Midbrain (tissue), 1 donor: ENCODE measurements at regions not wholly inside any gene's neighbourhood (a gene's known extent, or its start where the extent isn't known, plus 50 kb on each side); places are given as distances from the start of the nearest gene placed in this dataset.
"Not testable (repeated sequence)": the region's sequence is repeated elsewhere in the genome, so short reads cannot be mapped to it uniquely, and the experiment has no call there.

ENCODE experiments used
- DNase-seq: peaks from one replicate; lab custom pipeline; 2025; lab: John Stamatoyannopoulos, UW

DNA sequence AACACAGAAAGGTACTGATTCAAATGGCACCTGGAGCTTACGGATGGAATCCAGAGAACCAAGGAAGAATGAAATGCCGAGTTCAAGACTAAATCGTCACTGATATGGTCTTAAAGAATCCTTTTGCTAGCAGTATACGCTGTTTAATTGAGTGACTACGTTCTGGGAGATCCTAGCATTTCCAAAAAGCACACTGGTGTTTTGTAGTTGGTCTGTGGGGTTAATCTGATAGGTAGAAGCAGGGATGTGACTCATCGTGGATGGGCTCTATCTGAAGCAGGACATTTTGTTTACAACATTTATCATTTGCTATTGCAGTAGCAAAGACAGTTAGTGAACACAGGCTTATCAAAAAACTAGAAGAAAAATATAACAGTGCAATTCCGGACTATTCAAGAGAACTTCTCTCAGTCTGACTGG lies 169.2 kb upstream of the HMGA2 start:
- DNase-seq, result no peak

DNA sequence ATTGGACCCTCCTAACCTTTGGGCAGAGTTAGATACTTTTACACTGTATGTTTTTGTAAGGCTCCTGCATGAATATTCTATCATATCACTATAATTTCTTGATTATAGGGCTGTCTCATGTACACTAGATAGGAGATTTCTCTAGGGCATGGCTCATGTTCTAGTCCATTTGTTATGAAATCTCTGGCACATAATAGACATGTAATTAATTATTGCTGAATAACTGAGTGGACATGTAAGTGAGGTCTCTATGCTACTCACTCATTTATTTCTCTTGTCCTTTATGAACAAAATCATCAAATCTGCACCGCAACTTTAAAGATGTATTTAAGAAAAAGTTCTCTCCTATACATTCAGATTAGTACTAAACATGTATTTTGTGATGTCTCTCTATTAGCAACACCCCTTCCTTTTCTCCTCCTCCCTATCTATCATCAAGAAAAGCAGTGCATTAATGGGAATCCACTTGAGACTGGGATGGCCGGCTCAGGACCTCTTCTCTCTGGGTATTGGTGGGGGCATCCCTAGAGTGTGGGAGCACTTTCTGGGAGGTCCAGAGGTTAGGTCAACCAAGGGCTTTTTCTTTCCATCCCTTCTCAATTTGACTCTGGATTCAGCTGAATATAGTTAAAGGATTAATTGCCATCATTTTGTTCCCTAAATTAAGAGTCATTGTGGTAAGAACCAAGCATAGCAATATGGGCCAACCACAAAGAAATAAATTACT lies 168.0 kb upstream of the HMGA2 start:
- no peak for DNase-seq

DNA sequence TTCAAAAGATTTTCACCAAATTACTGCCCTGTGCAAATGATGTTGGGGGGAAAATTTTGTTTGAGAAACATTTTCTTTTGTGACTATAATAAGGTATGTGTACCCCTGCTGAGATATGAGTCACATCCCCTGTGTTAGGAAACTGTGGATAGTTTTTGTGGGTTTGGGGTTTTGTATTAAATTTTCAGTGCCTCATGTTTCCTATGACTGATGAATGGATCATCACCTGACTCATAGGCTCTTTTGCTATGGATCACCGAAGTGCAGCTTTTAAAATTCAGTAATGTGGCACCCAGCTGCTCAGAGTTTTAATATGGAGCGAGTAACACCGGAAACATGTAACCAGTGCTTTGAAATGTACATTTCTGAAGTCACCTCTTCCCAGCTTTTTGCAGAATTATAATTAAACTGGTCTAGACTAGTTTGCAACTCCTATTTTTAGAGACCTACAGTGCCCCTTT lies 167.4 kb upstream of the HMGA2 start:
- no peak for DNase-seq

DNA sequence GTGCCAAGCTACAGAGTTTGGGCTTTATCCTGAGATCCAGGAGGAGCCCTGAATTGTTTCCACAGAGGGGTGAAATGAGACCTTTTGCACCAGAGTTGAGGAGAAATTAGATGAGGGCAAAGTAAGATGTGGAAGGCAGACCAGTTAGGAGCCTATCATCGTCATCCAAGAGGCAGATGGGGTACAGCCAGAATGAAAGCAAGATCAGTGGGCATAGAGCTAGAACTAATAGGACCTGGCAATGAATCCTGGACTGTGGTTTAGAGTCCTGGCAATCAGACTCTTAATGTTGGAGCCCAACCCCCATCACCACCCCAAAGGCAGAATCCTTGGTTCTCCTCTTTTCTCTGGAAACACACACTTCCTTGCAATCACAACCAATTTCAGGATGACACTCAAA lies 166.6 kb upstream of the HMGA2 start:
- DNase-seq, result no peak

DNA sequence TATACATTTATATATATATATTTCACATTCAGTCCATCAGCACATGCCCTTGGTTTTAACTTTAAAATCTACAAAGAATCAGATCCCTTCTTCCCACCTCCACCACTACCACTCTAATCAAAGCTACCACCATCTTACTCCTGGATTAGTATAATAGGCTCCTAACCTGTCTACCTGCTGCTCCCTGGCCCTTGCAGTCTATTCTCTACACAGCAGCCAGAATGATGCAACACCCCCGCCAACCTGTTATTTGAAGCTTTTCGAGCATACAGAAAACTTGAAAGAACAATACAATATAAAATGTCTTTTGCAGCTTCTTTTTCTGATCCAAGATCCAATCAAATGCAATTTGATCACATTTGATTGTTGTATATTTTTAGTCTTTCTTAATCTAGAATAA lies 165.9 kb upstream of the HMGA2 start:
- no peak for DNase-seq

DNA sequence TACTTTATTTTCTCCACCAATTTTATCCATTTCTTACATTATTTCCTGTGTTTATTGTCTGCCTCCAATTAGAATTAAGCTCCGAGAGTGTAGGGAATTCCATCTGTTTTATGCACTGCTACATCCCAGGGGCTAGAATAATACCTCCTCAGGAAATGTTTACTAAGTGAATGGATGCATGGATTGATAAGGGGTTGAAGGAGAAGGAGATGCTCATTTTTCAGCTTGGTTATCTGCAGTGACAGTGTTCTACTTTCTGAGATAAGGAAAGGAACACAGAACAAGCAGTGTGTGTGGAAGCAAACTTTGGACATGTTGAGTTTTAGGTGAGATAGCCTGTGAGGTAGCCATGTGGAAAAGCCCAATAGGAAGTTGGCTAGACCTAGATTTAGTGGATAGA lies 164.6 kb upstream of the HMGA2 start:
- DNase-seq, result no peak

DNA sequence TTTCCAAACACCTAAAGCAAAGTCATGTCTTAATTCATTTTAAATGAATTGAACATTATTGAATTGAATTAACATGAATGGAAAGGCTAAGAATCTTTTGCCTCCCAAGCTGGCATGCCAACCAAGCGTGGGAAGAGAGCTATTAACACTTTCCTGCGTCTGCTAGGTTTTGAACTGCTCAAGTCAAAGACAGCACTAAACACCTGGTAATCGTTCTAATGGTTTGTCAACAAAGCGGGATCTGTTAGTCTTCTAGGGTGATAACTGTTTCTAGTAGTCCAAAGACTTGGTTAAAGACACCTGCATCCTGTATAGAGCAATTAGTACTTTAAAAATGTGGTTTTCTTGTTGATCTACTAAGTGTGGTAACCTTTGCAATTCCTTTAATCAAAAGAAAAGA lies 164.2 kb upstream of the HMGA2 start:
- no peak for DNase-seq

DNA sequence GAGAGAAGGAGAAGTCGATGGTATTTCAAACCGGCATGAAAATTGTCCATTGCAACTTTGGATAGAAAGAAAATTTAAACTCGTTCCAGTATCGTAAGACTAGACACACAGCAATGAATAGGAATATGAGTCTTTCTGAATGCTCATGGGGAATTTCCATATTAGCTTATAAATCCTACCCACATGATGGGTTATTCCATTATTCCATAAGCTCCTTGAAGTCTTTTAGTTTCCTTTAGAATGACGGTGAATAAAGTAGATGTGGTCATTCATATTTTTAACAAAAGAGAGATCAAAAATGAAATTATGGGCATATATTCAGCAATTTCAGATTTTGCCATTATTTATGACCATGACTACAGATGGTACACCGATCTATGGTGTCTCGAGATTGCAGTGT lies 163.4 kb upstream of the HMGA2 start:
- no peak for DNase-seq

DNA sequence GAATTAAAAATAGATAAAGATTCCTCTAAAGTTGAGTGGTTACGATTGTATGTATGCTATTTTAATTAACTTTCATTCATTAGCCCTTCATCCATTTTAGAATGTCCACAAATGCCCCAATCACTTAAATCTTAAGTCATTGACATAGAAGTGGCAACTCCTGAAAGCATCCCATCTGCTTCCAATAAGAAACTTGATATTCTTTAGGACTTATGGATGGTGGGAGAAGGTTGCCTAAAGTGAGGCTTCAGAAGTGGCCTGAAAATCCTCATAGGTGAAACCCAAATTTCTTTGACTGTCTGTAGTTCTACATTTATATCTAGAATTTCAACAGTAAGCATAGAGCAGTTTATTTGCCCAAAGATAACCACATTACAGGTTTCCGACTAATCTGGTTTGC lies 161.7 kb upstream of the HMGA2 start:
- DNase-seq, result no peak

DNA sequence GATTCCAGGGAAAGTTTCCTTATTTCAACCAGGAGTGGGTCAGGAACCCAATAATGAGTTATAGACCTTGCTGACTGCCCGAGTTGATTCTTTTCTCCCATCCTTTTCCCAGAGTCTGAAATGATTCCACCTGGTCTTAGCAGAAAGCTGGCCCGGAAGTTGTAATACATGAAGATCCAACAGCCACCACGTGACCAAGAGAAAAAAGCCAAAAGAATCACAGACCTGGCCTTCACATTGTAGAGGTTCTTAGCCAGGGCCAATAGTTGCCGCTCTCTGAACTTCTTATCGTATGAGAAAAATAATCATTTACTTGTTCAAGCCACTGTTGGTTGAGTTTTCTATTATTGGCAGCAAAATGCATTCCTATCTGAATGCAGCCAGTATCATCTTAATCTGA lies 161.2 kb upstream of the HMGA2 start:
- DNase-seq, result no peak

DNA sequence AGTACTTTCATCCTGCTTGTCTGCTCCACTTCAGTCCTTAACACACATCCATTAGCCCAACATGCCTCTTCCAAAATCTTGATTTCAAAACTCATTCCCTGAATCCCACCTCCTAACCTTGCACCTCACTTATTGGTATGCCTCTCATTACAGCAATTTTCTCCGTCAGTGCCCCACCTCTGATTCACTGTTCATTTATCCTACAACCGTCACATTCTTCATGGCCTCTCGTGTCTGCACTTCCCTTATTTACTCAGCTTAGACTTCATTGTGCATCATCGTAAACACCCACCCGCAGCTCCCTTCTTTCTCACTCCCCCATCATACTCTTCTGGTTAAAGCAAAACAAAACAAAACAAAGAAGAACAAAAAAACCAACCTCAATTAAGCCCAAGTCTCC lies 160.6 kb upstream of the HMGA2 start:
- no peak for DNase-seq

DNA sequence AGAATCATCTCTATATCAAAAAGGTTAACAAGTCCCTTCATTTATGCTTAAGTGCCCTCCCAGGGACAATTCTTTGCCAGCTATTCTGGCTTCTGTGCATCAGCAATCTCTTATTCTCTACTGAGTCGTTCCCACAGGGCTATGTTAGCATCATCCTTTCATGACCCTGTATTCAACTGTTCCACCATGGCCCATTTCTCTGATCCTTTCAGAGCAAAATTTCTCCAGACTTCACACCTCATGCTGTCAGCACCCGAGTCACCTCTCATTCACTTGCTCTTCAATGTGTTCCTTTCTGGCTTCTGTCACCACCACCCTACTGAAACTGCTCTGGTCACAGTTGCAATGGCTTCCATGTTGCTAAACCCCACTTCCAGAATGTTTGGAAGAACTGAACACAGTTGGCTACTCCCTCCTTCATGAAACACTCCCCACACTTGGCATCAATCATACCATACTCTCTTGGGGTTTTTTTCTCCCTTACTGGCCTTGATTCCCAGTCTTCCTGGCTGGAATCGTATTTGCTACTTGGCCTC lies 159.5 kb upstream of the HMGA2 start:
- no peak for DNase-seq

DNA sequence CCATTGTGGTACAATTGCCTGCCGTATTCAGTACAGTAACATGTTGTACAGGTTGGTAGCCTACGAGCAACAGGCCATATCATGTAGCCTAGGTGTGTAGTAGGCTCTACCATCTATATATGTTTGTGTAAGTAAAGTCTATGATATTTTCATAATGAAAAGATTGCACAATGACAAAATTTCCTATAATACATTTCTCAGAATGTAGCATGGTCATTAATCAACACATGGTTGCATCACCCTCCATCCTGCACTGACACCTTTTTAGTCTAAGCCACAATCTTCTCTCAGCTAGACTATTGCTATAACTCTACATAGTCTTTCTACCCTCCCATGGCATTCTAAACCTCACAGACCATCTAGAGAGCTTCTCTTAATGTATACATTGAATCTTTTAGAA lies 158.5 kb upstream of the HMGA2 start:
- no peak for DNase-seq

DNA sequence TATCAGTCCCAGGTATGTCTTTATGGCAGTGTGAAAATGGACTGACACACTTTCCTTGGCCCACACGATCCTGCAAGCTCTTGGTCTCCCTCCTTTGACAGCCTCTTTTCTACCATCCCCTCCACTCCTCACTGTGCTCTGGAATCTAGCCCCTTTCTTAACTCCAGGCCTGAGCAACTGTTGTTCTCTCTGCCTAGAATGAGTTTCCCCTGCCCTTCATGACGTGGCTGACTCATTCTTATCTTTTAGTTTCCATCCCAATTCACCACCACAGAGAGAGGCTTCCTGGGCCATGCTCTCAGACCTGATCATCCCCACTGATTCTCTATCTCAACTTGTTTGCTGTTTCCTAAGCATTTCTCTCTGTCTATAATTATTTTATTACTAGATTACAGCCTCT lies 157.4 kb upstream of the HMGA2 start:
- DNase-seq, result no peak

DNA sequence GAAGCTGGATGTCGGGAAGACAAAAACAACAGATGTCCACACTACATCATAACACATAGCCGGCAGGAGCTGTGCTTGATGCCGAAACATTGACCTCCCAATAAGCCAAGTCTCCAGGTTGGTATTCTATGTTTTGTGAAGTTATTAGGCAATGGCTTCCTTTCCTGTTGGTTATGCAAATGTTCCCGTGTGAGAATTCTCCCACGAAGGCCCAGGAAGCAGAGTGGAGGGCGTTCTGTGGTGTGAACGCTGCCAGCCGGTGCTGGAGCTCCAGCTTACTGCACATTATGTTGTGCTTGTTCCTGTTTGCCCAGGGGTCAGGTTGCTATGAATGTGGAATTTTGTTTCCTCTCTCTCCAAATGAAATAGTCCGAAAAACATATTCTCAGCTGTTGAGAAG lies 156.4 kb upstream of the HMGA2 start:
- no peak for DNase-seq

DNA sequence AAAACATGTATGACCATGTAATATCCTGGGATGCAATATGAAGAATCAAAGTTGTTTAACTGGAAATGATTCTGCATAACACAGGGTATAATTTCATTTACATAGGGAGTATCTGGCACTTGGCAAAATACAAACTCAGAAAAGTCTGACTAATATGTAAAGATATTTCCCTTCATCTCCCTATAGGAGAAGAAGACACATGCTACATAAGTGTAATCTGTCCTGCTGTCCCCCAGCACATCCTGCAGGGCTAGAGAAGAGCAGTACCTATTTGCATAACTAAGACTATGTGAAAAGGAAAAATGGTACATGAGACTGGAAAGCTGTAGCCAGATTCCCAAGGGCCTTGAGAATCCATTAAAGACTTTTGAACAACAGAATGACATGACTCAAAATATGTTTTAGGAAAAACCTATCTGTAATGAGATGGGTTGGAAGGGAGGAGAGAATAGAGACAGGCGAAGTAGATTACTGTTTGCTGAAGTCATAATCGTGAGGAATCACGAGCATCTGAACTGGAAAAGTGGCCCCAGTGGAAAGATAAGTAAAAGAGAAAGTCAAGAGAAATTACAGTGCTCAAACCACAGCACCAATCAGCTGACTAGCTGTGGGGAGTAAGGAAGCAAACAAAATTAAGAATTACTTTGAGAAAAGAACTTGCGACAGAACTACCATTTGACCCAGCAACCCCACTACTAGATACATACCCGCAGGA lies 155.1 kb upstream of the HMGA2 start:
- no peak for DNase-seq

DNA sequence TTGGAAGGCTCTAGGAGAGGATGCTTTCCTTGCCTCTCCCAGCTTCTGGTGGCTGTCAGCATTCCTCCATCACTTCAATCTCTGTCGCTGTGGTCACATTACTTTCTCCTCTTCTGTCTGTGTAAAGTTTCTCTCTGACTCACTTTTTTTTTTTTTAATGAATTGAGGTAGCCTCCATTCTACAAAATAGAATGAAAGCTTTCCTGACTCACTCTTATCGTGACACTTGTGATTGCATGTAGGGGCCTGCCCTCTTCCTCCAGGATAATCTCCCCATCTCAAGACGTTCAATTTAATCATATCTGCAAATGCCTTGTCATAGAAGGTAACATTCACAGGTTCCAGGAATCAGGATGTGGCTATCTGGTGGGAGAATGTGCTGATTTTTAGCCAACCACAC lies 153.5 kb upstream of the HMGA2 start:
- no peak for DNase-seq

DNA sequence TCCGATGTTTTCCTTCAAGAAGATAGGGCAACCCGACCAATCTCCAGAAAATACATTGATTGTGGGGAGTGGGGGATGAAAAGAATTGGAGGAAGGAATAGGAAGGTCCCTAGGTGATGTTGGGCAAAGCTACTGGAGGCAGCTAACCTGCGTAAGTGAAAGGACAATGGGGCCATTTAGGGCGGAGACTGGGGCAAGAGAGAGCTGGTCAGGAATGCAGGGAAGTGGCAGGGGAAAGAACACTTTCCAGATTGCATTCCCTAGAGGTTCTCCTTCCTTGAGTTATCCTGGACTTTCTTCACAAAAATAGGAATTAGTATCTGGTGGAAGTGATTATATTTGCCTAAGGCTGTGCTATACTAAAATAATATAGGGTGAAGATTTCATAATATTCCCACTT lies 151.8 kb upstream of the HMGA2 start:
- no peak for DNase-seq

DNA sequence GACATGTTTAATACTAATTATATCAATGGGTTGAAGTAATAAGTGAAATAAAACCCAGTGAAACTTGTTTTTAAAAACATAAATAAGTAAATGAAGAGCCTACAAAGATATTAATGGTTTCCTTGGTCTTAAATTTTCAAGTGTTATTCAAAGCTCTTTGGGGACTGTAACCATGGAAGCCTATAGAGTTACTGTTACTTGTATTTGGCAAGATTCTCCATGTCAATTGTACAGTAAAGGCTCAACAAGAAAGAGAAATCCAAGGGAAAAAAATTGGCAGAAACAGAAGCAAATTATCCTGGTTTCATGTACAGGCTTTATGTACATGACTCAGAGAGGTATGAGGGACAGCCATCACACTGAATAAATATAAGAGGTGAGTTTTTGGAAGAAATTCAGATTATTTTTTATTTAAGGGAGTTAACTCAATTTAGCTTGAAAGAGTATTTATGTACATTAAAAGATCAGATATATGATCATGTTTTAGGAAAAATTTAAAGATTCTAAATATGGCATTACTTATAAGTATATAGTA lies 151.1 kb upstream of the HMGA2 start:
- DNase-seq, result no peak

DNA sequence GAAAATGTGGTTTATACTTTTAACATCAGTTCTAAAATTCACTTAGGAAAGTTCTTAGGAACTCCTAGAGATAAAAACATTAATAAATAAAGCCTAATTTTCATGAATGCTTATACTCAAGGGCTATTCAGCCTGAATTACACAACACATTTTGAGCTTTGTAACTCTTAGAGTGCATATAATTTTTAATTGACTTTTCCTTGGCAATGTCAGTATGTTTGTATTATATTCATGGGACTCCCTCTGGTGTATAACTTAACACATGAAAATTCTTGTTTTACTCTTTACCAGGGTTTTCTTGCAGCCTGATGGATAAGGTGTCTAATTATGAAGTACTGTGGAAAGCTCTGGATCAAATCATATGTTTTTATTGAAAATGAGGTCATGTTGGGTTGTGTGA lies 150.6 kb upstream of the HMGA2 start:
- no peak for DNase-seq

DNA sequence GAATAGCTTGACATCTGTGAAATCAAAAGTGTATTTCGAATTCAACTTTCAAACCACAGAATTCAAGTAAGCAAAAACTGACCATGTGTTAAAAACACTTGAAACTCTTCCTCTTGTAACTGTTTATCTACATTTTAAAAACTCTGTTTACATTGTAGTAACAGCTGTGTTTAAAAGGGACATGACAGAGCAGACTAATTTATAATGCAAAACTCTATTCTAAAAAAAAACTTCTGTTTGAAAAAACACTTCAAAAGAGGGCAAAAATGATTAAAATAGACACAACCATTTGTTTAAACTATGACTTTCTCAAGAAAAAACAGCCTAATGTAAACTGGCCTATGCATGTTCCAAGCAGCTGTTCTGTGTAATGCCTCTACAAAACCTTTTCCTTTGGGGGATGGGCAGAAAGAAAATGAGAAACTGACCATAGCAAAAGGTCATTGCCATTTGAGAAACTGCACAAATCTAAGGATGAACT lies 149.1 kb upstream of the HMGA2 start:
- DNase-seq, result no peak

DNA sequence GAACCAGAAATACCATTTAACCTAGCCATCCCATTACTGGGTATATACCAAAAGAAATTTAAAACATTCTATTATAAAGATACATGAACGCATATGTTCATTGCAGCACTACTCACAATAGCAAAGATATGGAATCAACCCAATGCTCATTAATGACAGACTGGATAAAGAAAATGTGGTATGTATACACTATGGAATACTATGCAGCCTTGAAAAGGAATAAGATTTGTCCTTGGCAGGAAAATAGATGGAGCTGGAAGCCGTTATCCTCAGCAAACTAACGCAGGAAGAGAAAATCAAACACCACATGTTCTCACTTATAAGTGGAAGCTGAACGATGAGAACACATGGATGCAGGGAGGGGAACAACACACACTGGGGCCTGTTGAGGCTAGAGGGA lies 146.1 kb upstream of the HMGA2 start:
- not testable (repeated sequence) for DNase-seq

DNA sequence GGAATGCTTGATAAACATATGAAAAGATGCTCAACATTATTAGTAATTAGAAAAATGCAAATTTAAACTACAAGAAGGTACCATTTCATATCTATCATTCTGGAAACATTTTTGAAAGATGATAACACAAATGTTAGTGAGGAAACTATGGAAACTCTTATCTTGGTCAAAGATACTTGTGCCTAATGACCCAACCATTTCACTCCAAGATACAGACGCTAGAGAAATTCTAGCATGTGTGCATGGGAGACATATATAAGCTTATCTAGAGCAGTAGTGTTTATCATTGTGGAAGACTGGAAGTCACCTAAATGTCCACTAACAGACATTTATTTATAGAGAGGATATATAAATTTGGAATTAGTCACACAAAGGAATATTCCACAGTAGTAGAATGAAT lies 143.1 kb upstream of the HMGA2 start:
- DNase-seq, result no peak
